ENCODE measurements at regions not wholly inside any gene's neighbourhood (a gene's known extent, or its start where the extent isn't known, plus 50 kb on each side); places are given as distances from the start of the nearest gene placed in this dataset.

DNA sequence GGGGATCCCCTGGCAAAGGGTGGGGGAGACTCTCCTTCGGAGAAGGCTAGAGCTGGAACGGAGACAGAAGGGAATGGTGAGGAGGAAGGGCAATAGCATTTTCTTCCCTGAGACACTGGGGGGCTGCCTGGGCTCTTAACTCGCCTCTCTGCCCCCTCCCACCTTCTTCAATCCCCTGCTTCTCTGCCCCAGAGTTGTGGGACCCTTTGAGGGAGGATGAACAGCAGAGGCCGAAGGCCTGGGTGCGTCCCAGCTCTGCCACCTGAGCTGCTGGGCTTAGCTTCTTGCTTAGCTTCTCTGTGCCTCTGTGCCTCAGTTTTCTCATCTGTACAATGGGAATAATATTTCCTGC is 72.4 kb downstream of the RTL6 start:
- H3K27me3 ChIP-seq (ENCODE audit: control insufficient read depth, insufficient read depth, low read length): peaks cover 3% of the 10 kb centered on the region
- no peaks in the 10 kb centered on the region for H3K36me3 ChIP-seq (ENCODE audit: control insufficient read depth, insufficient read depth, low read length)
- ChIA-PET CTCF (no interaction called here), POLR2A (no interaction called here)
- H3K4me3 ChIP-seq (ENCODE audit: low read depth, low read length): no peak overlapping the region
- TF ChIP-seq, protein P1, sequence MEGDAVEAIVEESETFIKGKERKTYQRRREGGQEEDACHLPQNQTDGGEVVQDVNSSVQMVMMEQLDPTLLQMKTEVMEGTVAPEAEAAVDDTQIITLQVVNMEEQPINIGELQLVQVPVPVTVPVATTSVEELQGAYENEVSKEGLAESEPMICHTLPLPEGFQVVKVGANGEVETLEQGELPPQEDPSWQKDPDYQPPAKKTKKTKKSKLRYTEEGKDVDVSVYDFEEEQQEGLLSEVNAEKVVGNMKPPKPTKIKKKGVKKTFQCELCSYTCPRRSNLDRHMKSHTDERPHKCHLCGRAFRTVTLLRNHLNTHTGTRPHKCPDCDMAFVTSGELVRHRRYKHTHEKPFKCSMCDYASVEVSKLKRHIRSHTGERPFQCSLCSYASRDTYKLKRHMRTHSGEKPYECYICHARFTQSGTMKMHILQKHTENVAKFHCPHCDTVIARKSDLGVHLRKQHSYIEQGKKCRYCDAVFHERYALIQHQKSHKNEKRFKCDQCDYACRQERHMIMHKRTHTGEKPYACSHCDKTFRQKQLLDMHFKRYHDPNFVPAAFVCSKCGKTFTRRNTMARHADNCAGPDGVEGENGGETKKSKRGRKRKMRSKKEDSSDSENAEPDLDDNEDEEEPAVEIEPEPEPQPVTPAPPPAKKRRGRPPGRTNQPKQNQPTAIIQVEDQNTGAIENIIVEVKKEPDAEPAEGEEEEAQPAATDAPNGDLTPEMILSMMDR (IDR thresholded peaks at IDR 0.05; ENCODE audit: insufficient read depth, low read depth, low read length): no peak
- no peak for DNase-seq (ENCODE audit: low read depth)

DNA sequence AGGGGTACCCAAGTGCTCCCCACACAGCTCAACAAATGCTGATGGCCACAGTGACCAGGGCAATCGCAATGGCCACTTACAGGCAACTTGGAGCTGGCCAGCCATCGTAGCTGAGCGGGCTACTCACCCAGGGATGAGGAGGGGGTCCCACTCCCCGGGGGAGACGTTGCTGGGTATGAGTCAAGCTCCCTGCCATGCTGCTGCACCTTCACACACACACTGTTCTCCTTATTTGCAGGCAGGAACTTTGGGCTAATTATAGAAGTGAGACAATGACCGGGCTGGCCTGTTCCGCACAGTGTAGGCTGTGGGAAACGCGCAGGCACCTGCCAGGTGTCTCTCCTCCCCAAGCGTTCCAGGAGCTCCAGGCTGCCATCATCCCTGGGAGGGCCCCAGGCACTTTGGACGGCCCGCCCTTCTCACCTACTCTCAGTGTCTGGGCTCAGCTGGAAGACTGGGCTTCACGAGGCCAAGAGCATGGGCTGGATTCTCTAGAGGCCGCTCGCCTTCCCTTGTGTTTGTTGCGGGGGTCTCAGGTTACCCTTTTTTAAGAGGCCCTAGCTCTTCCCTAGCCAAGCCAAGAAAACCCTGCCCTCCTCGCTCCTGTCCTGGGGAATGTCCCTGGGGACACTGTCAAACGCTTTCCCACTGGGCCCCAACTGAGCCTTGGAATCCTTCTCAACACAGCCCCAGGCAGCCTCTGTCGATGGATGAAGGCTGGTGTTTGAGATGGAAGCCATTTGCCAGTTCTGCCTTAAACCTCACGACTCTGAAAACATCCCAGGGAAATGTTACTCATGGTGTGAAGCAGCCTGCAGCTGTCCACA is 73.0 kb downstream of the RTL6 start:
- Histone ChIP-seq H3K36me3 (ENCODE audit: control insufficient read depth, insufficient read depth, low read length) (no peaks in the 10 kb centered on the region), H3K4me3 (ENCODE audit: low read depth, low read length) (no peak overlapping the region), H3K27me3 (ENCODE audit: control insufficient read depth, insufficient read depth, low read length) (peaks cover 3% of the 10 kb centered on the region)
- DNase-seq (ENCODE audit: low read depth): no peak
- ChIA-PET CTCF (interaction anchor here (1.3 kb wide), 1 partner anchor 44 kb away, joined by 4 read pairs; no protein-coding TSS in a partner anchor), POLR2A (no interaction called here)
- TF ChIP-seq, protein P1 (IDR thresholded peaks at IDR 0.05; ENCODE audit: insufficient read depth, low read depth, low read length): no peak

DNA sequence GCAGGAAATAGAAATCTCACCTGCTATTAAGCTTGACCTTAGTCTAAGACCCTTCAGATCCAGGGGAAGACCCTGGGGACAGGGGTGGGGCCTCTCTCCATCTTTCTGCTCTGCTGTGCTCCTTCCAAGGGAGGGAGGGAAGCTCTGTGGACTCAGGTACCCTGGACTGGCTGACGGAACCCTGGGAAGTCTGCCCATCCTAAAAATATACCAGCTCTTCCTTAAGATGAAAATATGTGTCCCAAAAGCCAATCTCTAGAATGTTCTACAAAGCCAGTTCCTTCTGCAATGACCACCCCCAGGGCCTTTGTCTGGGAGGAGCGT is 73.7 kb downstream of the RTL6 start:
- DNase-seq (ENCODE audit: low read depth): no peak
- Histone ChIP-seq H3K4me3 (ENCODE audit: low read depth, low read length) (no peak overlapping the region), H3K27me3 (ENCODE audit: control insufficient read depth, insufficient read depth, low read length) (peaks cover 3% of the 10 kb centered on the region), H3K36me3 (ENCODE audit: control insufficient read depth, insufficient read depth, low read length) (no peaks in the 10 kb centered on the region)
- ChIA-PET CTCF (interaction anchor here (1.3 kb wide), 1 partner anchor 43 kb away, joined by 4 read pairs; no protein-coding TSS in a partner anchor), POLR2A (no interaction called here)
- TF ChIP-seq, protein P1 (IDR thresholded peaks at IDR 0.05; ENCODE audit: insufficient read depth, low read depth, low read length): no peak

DNA sequence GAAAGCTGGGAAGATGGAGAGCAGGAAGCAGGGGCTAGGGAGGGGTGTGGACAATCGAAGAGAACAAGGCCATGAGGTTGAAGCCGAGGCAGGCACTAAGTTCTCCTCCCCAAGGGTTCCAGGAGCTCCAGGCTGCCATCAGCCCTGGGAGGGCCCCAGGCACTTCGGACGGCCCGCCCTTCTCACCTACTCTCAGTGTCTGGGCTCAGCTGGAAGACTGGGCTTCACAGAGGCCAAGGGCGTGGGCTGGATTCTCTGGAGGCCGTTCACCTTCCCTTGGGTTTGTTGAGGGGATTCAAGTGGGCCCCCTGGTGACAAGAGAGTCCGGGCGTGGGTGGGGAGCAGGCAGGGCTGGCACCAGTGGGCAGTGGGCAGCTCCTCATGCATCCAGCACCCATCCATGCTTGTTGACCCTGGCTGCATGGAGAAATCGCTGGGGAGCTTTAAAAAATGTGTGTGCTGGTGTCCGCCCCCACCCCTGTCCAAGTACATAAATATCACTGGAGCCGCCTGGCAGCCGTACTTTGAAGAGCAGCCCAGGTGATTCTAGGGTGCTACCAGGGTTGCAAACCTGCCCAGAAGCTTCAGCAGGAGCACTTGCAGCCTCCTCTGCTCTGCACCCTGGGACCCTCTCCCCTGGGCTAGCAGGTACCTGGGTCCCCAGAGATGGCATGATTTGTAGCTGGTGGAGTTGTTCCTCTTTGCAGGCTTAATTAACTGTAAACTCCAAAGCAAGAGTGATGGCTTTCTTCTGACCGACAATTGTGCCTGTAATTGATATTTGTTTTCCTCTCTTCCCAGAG is 74.3 kb downstream of the RTL6 start:
- POLR2A ChIA-PET: no interaction called here
- CTCF ChIA-PET: interaction anchor here (1.3 kb wide), 1 partner anchor 43 kb away, joined by 4 read pairs; no protein-coding TSS in a partner anchor
- H3K27me3 ChIP-seq (ENCODE audit: control insufficient read depth, insufficient read depth, low read length): peaks cover 3% of the 10 kb centered on the region
- no peak overlapping the region for H3K4me3 ChIP-seq (ENCODE audit: low read depth, low read length)
- no peak for DNase-seq (ENCODE audit: low read depth)
- TF ChIP-seq, protein P1 (IDR thresholded peaks at IDR 0.05; ENCODE audit: insufficient read depth, low read depth, low read length): no peak
- H3K36me3 ChIP-seq (ENCODE audit: control insufficient read depth, insufficient read depth, low read length): no peaks in the 10 kb centered on the region

DNA sequence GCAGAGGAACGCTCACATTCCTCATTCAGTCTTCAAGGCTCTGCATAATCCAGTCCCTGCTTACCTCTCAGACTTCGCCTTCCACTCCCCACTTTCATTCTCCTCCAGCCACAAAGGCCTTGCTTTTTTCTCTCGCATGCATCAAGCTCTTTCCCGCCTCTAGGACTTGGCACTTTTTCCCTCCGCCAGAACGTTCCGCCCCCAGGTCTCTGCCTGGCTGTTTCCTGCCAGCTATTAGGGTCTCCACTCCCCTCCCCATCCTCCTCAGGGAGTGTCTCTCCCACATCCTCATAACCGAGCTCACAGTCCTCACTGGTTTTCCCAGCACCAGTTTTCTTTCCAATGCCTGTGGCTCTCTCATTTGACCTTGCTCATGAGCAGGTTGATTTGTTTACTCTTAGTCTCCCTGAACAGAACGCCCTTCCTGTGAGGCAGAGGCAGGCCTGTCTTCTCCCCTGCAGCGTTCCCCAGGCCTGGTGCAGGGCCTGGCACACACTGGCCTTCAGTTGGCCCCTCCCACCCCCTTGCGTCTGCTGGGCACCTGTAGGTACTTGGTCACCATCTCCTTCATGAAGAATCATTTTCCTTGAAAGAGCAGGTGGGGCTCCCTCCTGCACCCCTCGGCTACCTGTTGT is 75.2 kb downstream of the RTL6 start:
- H3K27me3 ChIP-seq (ENCODE audit: control insufficient read depth, insufficient read depth, low read length): peaks cover 3% of the 10 kb centered on the region
- no peak overlapping the region for H3K4me3 ChIP-seq (ENCODE audit: low read depth, low read length)
- ChIA-PET POLR2A (no interaction called here), CTCF (no interaction called here)
- DNase-seq (ENCODE audit: low read depth): no peak
- TF ChIP-seq, protein P1 (IDR thresholded peaks at IDR 0.05; ENCODE audit: insufficient read depth, low read depth, low read length): no peak
- H3K36me3 ChIP-seq (ENCODE audit: control insufficient read depth, insufficient read depth, low read length): no peaks in the 10 kb centered on the region

Measured in BJ (cell line).